ENCODE measurements at regions not wholly inside any gene's neighbourhood (a gene's known extent, or its start where the extent isn't known, plus 50 kb on each side); places are given as distances from the start of the nearest gene placed in this dataset.
A peak's percentile ranks its signal among the peaks of the same experiment; 100 is the strongest.

- H3K4me1 ChIP-seq (ENCODE audit: insufficient read depth) = no peaks in the 10 kb centered on the region
- no peaks in the 10 kb centered on the region for H3K27me3 ChIP-seq (ENCODE audit: insufficient read depth)
- H3K27ac ChIP-seq (ENCODE audit: low read depth) = no peak overlapping the region
- peak; percentile 36; the same call in 2 of the 3 replicates for ATAC-seq
- H3K9me2 ChIP-seq (ENCODE audit: insufficient read depth) = no peaks in the 10 kb centered on the region
- Mint-ChIP-seq H3K4me1 (no peaks in the 10 kb centered on the region; the same call in 2 of the 3 replicates), H3K9me3 (no peaks in the 10 kb centered on the region), H3K27ac (no peak overlapping the region), H3K36me3 (ENCODE audit: low read depth) (no peaks in the 10 kb centered on the region; the same call in 2 of the 3 replicates), H3K27me3 (ENCODE audit: insufficient read depth, low read depth, poor library complexity) (no peaks in the 10 kb centered on the region), H3K4me3 (no peak overlapping the region)
- no peak overlapping the region for H3K4me2 ChIP-seq
- H2AFZ ChIP-seq = no peak overlapping the region
- no peak for TF ChIP-seq STAT1 (IDR thresholded peaks at IDR 0.05; ENCODE audit: unreplicated experiment)
- peak; percentile 56 to 58 for TF ChIP-seq CTCF (conservative IDR thresholded peaks at IDR 0.05; ENCODE audit: low read depth in 2 of 2)
- no peaks in the 10 kb centered on the region for H3K79me2 ChIP-seq (replicated peaks; ENCODE audit: insufficient read depth)
- peak; percentile 48 for DNase-seq (ENCODE audit: low spot score)
- H4K20me1 ChIP-seq (replicated peaks; ENCODE audit: insufficient read depth) = no peaks in the 10 kb centered on the region
- no peaks in the 10 kb centered on the region for H3K36me3 ChIP-seq (ENCODE audit: insufficient read depth)
- H3K4me3 ChIP-seq = no peak overlapping the region
- H3F3A ChIP-seq (replicated peaks; ENCODE audit: low read depth) = no peaks in the 10 kb centered on the region
Observed at GRCh38 chr4:175891851-175892250, 79.8 kb upstream of the GPM6A start.

- Histone ChIP-seq H3K4me1 (ENCODE audit: insufficient read depth) (peaks cover 11% of the 10 kb centered on the region), H2AFZ (no peak overlapping the region), H3K27me3 (ENCODE audit: insufficient read depth) (no peaks in the 10 kb centered on the region), H3K79me2 (replicated peaks; ENCODE audit: insufficient read depth) (no peaks in the 10 kb centered on the region), H3K4me2 (peak overlapping the region; percentile 39), H3K4me3 (no peak overlapping the region), H3K27ac (ENCODE audit: low read depth) (no peak overlapping the region), H3F3A (replicated peaks; ENCODE audit: low read depth) (no peaks in the 10 kb centered on the region), H3K36me3 (ENCODE audit: insufficient read depth) (no peaks in the 10 kb centered on the region), H3K9me2 (ENCODE audit: insufficient read depth) (no peaks in the 10 kb centered on the region), H4K20me1 (replicated peaks; ENCODE audit: insufficient read depth) (no peaks in the 10 kb centered on the region)
- no peak overlapping the region for H3K4me3 Mint-ChIP-seq
- no peak for TF ChIP-seq REST (IDR thresholded peaks at IDR 0.05; ENCODE audit: unreplicated experiment)
- TF ChIP-seq NANOG (IDR thresholded peaks at IDR 0.05; ENCODE audit: borderline replicate concordance) = peak; percentile 71; the same call in 1 of the 2 replicates
- H3K9me3 Mint-ChIP-seq = peaks cover 2% of the 10 kb centered on the region; the same call in 1 of the 3 replicates
- peaks cover 1% of the 10 kb centered on the region; the same call in 2 of the 3 replicates for H3K36me3 Mint-ChIP-seq (ENCODE audit: low read depth)
- no peak for ATAC-seq
- H3K27ac Mint-ChIP-seq = no peak overlapping the region
- peak; percentile 9 for DNase-seq (ENCODE audit: low spot score)
- H3K27me3 Mint-ChIP-seq (ENCODE audit: insufficient read depth, low read depth, poor library complexity) = peaks cover 4% of the 10 kb centered on the region
- H3K4me1 Mint-ChIP-seq = peaks cover 21% of the 10 kb centered on the region
Observed at GRCh38 chr4:175905925-175906324, 93.9 kb upstream of the GPM6A start.

- no peak overlapping the region for H3K4me2 ChIP-seq
- no peak for TF ChIP-seq NANOG (IDR thresholded peaks at IDR 0.05; ENCODE audit: borderline replicate concordance)
- TF ChIP-seq ZNF462 (CRISPR knock-in tag; IDR thresholded peaks at IDR 0.05) = no peak
Observed at GRCh38 chr4:175906384-175906783, 94.3 kb upstream of the GPM6A start.

More at GRCh38 chr4:175906384-175906783, 94.3 kb upstream of the GPM6A start:
- Histone ChIP-seq H4K20me1 (replicated peaks; ENCODE audit: insufficient read depth) (no peaks in the 10 kb centered on the region), H3K4me1 (ENCODE audit: insufficient read depth) (peaks cover 11% of the 10 kb centered on the region), H3K27me3 (ENCODE audit: insufficient read depth) (no peaks in the 10 kb centered on the region), H3K79me2 (replicated peaks; ENCODE audit: insufficient read depth) (no peaks in the 10 kb centered on the region), H3K27ac (ENCODE audit: low read depth) (no peak overlapping the region), H3F3A (replicated peaks; ENCODE audit: low read depth) (no peaks in the 10 kb centered on the region), H3K9me2 (ENCODE audit: insufficient read depth) (no peaks in the 10 kb centered on the region), H3K36me3 (ENCODE audit: insufficient read depth) (no peaks in the 10 kb centered on the region), H3K4me3 (no peak overlapping the region), H2AFZ (no peak overlapping the region)
- peaks cover 4% of the 10 kb centered on the region for H3K27me3 Mint-ChIP-seq (ENCODE audit: insufficient read depth, low read depth, poor library complexity)
- no peaks in the 10 kb centered on the region for H3K36me3 Mint-ChIP-seq (ENCODE audit: low read depth)
- H3K9me3 Mint-ChIP-seq = no peaks in the 10 kb centered on the region
- no peak for DNase-seq (ENCODE audit: low spot score)
- ATAC-seq = no peak
- H3K4me3 Mint-ChIP-seq = no peak overlapping the region
- no peak overlapping the region for H3K27ac Mint-ChIP-seq
- H3K4me1 Mint-ChIP-seq = peaks cover 21% of the 10 kb centered on the region
